Lower leg skin (tissue), 3 donors: ENCODE measurements at regions not wholly inside any gene's neighbourhood (a gene's known extent, or its start where the extent isn't known, plus 50 kb on each side); places are given as distances from the start of the nearest gene placed in this dataset.

ENCODE experiments used
- CTCF ChIP-seq, 3 donors: fragments of 450-650 bp; IDR thresholded peaks; one replicate each; pipeline ENCODE4 v1.5.1; 2016; ENCODE audit warnings: antibody characterized with exemption in 3 of 3, mild to moderate bottlenecking in 3 of 3, moderate library complexity in 2 of 3
- POLR2A ChIP-seq, 2 donors: fragments of 450-650 bp; IDR thresholded peaks; one replicate each; pipeline ENCODE4 v1.6.1; 2016 to 2017; ENCODE audit warnings: antibody characterized with exemption in 2 of 2, mild to moderate bottlenecking in 1 of 2, moderate library complexity in 1 of 2

DNA sequence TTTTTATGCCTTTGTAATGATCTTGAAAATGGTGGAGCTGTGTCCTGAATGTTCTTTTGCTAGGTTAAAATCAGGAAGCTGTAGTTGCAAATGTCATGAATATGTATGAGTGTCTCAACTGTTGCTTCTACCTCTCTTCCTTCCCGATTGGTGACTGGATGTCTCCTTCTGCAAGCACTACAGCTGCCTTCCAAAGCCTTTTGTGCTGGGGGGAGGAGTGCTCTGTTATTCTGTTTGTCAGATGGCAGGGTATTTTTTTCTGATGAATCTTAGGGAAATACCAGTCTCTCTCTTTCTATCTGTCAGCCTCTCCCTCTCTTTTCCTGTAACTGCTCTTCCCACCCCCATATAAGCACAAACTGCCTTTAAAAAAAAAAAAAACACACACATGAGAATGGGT is 1396.3 kb upstream of the CELF4 start:
- TF ChIP-seq CTCF (IDR thresholded peaks at IDR 0.05): no peak
- TF ChIP-seq POLR2A (IDR thresholded peaks at IDR 0.05): no peak
